ENCODE measurements at regions not wholly inside any gene's neighbourhood (a gene's known extent, or its start where the extent isn't known, plus 50 kb on each side); places are given as distances from the start of the nearest gene placed in this dataset.

DNA sequence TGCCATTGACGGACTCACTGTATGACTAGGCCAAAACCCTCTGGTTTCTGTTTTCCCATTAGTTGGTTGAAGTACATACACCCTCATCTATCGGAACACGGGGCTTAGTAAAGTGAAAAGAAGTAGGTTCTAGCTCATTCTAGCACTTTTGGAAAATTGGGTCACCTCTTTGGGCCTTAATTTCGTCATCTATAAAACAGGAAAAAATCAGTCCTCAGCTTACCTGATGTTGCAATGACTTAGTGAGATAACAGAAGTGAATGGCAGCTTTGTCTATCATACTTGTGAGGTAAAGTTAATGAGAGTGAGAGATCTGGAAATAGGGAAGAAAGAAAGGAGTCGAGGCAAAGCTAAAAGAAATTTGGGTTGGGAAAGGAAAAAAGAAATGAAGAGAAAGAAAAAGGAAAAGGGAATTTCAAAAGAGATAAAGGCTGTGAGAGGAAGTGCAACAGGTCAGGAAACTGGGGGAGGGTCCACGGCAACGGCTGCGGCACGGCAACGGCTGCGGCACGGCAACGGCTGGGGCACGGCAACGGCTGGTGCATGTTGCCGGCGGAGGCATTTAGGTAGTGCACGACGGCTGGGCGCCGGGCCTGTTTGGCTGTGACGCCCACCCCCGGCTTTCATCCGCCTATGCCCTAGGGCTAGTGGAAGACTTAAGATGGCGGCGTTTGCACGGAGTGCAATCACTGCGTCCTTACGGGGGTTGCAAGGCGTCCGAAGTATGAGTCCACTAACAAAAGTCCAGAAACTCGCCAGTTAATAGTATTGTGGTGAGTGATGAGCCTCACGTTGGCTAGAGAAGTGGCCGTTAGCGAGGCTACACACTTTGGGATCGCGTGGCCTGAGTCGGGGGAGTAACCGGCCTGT is 91.4 kb upstream of the XIST start (continued):
- TF ChIP-seq, protein P1, sequence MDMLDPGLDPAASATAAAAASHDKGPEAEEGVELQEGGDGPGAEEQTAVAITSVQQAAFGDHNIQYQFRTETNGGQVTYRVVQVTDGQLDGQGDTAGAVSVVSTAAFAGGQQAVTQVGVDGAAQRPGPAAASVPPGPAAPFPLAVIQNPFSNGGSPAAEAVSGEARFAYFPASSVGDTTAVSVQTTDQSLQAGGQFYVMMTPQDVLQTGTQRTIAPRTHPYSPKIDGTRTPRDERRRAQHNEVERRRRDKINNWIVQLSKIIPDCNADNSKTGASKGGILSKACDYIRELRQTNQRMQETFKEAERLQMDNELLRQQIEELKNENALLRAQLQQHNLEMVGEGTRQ (IDR thresholded peaks at IDR 0.05; ENCODE audit: low read depth, low read length), result no peak
- TF ChIP-seq POLR2A (IDR thresholded peaks at IDR 0.05; ENCODE audit: low read depth, low read length), result peak; percentile 85

DNA sequence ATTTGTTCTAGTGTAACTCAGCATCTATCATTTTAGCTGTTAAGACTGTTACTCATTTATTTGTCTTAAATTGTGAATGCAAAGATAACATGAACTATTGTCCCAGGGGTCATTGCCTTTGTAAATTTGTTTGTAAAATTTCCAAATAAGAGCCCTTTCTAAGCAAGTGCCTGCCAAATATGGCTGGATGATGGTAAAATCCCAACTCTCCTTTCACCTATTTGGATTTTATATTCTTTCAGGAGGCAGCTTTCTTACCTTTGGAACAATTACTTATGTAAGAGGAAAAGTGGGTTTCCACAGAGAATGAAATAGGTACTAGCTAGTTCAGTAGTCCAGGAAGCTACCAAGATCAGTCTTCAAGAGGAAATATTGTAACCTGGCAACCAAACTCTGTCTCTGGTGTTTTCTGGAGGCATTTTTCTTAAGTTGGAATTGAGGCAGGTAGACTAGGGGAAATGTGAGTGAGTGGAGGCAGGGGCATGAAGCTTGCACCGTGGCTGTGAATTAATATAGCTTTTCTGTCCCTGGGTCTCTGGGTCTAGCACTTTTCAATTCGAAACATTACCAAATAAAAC is 88.5 kb upstream of the XIST start:
- TF ChIP-seq, protein P2, sequence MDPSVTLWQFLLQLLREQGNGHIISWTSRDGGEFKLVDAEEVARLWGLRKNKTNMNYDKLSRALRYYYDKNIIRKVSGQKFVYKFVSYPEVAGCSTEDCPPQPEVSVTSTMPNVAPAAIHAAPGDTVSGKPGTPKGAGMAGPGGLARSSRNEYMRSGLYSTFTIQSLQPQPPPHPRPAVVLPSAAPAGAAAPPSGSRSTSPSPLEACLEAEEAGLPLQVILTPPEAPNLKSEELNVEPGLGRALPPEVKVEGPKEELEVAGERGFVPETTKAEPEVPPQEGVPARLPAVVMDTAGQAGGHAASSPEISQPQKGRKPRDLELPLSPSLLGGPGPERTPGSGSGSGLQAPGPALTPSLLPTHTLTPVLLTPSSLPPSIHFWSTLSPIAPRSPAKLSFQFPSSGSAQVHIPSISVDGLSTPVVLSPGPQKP (IDR thresholded peaks at IDR 0.05; ENCODE audit: borderline replicate concordance, low read depth, low read length), result no peak
- no peak for TF ChIP-seq SMC3 (IDR thresholded peaks at IDR 0.05; ENCODE audit: low read depth, low read length)
- no peak for TF ChIP-seq MAFK (IDR thresholded peaks at IDR 0.05; ENCODE audit: low read depth, low read length)
- TF ChIP-seq POLR2A (IDR thresholded peaks at IDR 0.05; ENCODE audit: low read depth, low read length), result no peak
- TF ChIP-seq CHD1 (IDR thresholded peaks at IDR 0.05; ENCODE audit: low read depth, low read length), result no peak
- TF ChIP-seq CEBPB (IDR thresholded peaks at IDR 0.05; ENCODE audit: low read depth, low read length), result no peak
- TF ChIP-seq NFE2L2 (IDR thresholded peaks at IDR 0.05; ENCODE audit: low read depth, low read length), result no peak
- no peak for TF ChIP-seq RCOR1 (IDR thresholded peaks at IDR 0.05; ENCODE audit: insufficient replicate concordance, low read length)
- no peak for TF ChIP-seq RAD21 (IDR thresholded peaks at IDR 0.05; ENCODE audit: low read length)
- TF ChIP-seq RFX5 (IDR thresholded peaks at IDR 0.05; ENCODE audit: low read depth, low read length), result no peak
- no peak for TF ChIP-seq BHLHE40 (IDR thresholded peaks at IDR 0.05; ENCODE audit: low read depth, low read length)
- TF ChIP-seq MAZ (IDR thresholded peaks at IDR 0.05; ENCODE audit: borderline replicate concordance, low read depth, low read length), result no peak
- WGBS, 2 experiments (ENCODE audit: extremely low coverage in 2 of 2, insufficient read length in 1 of 2), result no CpG with 5 or more reads among the region's 2 CpGs
- ATAC-seq (ENCODE audit: low read depth) (no peak), DNase-seq (no peak)
- in situ Hi-C loops (cut with MboI; ENCODE audit: low sequenced_read_pairs), result no loop called here
- H3K4me1 ChIP-seq (ENCODE audit: control insufficient read depth, insufficient read depth, low read length), result peaks cover 2% of the 10 kb centered on the region; the same call in 1 of the 2 replicates
- H4K5ac ChIP-seq (ENCODE audit: low read depth, low read length), result no peak overlapping the region
- H3K9me1 ChIP-seq (ENCODE audit: insufficient read depth, low read length), result no peaks in the 10 kb centered on the region
- peaks cover 3 to 5% of the 10 kb centered on the region in 2 experiments; a peak in 2 of 4 replicates for H3K79me1 ChIP-seq (ENCODE audit: low read depth in 1 of 2, low read length in 2 of 2)
- H3K4me2 ChIP-seq (ENCODE audit: low read depth, low read length), result no peak overlapping the region
- H3K56ac ChIP-seq (ENCODE audit: extremely low read depth, insufficient read depth, low read length), result no peak overlapping the region
- dilution Hi-C loops (cut with HindIII; ENCODE audit: low sequenced_read_pairs, unreplicated experiment), result no loop called here
- no peaks in the 10 kb centered on the region; the same call in 1 of the 2 replicates for H3K27me3 ChIP-seq (ENCODE audit: control insufficient read depth, insufficient read depth, low read length)
- no peaks in the 10 kb centered on the region for H4K20me1 ChIP-seq (ENCODE audit: insufficient read depth, low read length)
- intact Hi-C loops (cut with micrococcal nuclease), result no loop called here
- H2AK5ac ChIP-seq (ENCODE audit: low read depth, low read length), result no peak overlapping the region
- H3K27ac ChIP-seq (ENCODE audit: insufficient read depth, low read length), result no peak overlapping the region
- H2BK120ac ChIP-seq (ENCODE audit: low read depth, low read length), result no peak overlapping the region
- H2BK5ac ChIP-seq (ENCODE audit: low read depth, low read length, poor library complexity, severe bottlenecking), result no peak overlapping the region
- H3K4ac ChIP-seq (ENCODE audit: low read depth, low read length), result no peak overlapping the region
- no peaks in the 10 kb centered on the region for H3K9me3 ChIP-seq (ENCODE audit: control insufficient read depth, insufficient read depth, low read length)
- ChIA-PET CTCF (no interaction called here), POLR2A (ENCODE audit: unreplicated experiment) (no interaction called here)
- H2AK9ac ChIP-seq (replicated peaks; ENCODE audit: low read depth, low read length, poor library complexity), result no peak overlapping the region
- no peaks in the 10 kb centered on the region for H3K36me3 ChIP-seq (ENCODE audit: control insufficient read depth, insufficient read depth, low read length)
- H3K4me3 ChIP-seq (ENCODE audit: insufficient read depth, low read depth, low read length), result no peak overlapping the region
- H2BK20ac ChIP-seq (ENCODE audit: low read depth, low read length), result no peak overlapping the region
- H4K91ac ChIP-seq (ENCODE audit: insufficient read depth, low read depth, low read length), result no peak overlapping the region
- H2AFZ ChIP-seq (replicated peaks; ENCODE audit: low read length, poor library complexity), result no peak overlapping the region
- BruUV-seq (replicated peaks), result no TSS peak
- H2BK15ac ChIP-seq (ENCODE audit: low read depth, low read length), result no peak overlapping the region
- no peak overlapping the region for H3K18ac ChIP-seq (ENCODE audit: low read depth, low read length)
- H3K14ac ChIP-seq (replicated peaks; ENCODE audit: low read depth, low read length), result no peak overlapping the region
- H4K8ac ChIP-seq (ENCODE audit: low read depth in 2 of 2, low read length in 2 of 2), result no peak overlapping the region
- no peak overlapping the region for H3K23ac ChIP-seq (ENCODE audit: low read depth, low read length)
- H3K9ac ChIP-seq (ENCODE audit: low read depth, low read length), result no peak overlapping the region

Measured in IMR-90 (cell line).